Inflammatory macrophage treated with lipopolysaccharide for 1 hour (primary cell): ENCODE measurements at regions not wholly inside any gene's neighbourhood (a gene's known extent, or its start where the extent isn't known, plus 50 kb on each side); places are given as distances from the start of the nearest gene placed in this dataset.
"Not testable (repeated sequence)": the region's sequence is repeated elsewhere in the genome, so short reads cannot be mapped to it uniquely, and the experiment has no call there.

Experiments used
- DNase-seq, 2 donors: peaks; one replicate each; pipeline ENCODE4 v3.0.0-alpha.2; 2020 to 2022

DNA sequence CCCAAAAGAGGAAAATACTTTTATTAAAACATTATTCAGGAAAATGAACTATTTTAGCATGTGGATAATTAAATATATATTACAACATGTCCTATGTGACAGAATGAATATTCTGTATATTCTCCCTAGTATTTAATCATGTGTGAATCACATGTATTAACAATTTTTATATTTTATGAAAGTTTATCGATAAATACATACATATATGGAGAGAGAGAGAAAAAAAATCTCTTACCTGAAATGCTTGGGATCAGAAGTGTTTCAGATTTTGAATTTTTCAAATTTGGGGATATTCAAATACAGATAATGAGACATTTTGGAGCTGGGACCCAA is 228.6 kb upstream of the RBBP8 start:
- no peak for DNase-seq

DNA sequence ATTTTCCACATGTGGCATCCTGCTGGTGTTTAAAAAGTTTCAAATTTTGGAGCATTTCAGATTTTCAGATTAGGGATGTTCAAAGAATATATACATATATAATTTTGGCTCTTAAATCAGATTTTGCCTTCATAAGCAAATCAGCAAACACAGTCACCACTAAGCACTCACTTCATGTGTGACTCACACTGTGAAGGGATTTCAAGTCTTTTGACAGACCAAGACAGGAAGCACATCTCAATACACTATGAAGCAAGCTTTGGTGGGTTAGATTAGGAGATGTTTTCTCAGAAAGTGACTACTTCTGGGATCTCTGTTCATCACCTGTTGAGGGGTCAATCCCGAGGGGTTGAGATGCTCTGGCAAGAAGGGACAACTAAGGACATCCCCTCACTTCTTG is 227.8 kb upstream of the RBBP8 start:
- peak; percentile 13 to 14 for DNase-seq

DNA sequence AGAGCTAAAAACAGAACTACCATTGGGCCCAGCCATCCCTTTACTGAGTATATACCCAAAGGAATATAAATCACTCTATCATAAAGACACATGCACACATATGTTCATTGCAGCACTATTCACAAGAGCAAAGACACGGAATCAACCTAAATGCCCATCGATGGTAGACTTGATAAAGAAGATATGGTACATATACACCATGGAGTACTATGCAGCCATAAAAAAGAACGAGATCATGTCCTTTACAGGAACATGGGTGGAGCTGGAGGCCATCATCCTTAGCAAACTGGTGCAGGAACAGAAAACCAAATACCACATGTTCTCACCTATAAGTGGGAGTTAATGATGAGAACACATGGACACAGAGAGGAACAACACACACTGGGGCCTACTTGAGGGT is 227.1 kb upstream of the RBBP8 start:
- not testable (repeated sequence) for DNase-seq

DNA sequence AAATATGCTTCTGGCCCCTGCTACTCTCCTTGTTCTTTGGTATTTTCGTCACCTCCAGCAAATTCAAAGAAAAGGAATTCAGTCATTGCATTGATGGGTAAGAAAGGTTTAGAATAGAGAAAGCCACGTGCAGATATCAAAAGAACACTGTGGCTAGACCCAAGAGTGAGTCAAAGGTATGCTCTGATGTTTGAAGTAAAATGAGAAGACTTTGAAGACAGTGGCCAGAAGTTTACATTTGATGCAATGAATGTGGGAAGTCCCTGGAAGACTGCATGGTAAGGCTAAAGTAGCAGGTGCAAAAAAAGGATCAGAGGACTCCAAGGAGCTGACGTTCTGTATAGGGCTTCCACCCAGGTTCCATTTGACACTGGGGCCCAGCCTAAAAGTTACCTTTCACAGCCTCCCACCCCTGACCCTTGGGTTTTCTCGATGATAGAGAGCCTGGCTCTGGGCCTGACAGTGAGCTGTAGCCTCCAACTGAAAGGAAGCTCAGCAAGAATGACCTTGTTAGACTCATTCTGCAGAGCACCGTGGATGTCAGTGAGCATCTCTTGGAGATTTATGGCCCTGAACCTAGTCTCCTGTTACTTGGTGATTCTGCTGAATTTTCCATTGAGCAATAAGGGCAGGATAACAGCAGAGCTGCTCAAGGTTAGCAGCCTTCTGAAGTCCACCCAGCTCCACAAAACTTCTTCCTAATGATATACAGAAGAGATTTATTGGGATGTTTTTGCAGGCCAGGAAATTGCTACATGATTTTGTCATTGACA is 223.7 kb upstream of the RBBP8 start:
- DNase-seq = no peak

DNA sequence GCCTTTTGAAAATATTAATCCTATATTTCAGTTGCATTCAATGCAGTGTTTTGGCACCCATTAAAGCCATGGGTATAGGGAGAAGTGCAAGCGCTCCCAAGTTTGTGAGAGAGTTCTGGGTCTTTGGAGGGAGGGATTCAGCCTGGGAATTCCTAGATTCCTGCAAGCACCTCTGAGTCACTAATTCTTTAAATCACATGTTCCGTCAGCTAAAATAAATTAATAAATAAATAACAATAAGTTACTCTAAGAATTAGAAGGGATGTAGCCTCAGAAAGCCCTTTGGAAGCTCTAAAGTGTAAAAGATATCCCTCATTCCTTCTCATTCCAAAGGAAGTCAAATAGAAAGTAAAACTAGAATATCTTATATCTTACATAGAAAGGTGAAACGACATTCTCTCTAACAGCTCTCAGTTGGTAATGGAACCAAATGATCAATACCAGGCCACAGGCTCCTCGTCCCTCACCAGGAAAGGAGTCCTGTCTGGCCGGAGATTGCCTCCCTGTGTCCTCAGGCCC is 222.4 kb upstream of the RBBP8 start:
- no peak for DNase-seq

DNA sequence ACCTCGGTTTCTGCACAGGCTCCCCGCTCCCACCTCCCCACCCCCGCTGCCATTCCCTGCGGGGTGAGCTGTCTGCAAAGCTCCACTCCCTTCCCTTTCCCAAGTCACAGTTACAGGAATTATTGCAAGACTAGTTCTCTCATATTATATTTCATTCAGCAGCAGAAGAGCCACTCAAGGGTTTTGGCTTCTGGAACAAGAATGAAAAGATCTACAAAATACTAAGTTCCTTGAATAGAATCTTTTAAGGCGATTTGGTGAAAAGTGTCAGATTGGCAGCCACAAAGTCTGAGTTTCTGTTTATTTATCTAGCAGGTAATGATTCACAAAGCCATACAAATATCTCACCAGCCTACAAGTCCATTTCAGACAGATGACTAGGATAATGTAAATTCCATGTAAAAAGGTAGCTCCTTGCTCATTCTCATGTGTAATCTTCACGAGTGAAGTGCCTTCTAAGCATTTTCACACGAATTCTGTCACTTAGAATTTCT is 221.9 kb upstream of the RBBP8 start:
- DNase-seq = no peak

DNA sequence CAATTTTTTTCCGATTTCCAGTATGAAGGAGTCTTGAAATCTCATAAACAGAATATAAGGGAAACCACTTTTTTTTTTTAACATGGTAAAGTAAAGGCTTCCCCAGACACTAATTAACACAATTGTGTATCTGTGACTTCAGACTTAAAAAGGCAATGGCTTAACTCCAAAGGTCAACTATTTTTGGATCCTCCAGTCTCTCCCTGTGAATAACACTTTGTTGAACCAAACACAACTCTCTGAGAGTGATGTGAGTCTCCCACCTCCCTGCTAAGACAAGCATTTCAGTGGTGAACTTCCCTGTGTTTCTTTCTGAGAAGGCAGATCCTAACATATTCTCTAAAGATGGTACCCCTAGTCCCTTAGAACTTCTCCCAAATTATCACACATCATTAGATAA is 219.6 kb upstream of the RBBP8 start:
- no peak for DNase-seq

DNA sequence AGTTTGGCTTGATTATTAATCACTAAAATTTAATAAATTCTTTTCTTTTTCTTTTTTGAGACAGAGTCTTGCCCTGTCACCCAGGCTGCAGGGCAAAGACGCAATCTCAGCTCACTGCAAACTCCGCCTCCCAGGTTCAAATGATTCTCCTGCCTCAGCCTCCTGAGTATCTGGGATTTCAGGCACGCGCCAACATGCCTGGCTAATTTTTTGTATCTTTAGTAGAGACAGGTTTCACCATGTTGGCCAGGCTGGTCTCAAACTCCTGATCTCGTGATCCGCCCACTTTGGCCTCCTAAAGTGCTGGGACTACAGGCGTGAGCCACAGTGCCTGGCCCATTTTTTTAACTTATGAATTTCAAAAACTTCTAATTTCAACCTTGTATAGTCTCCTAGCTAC is 215.6 kb upstream of the RBBP8 start:
- DNase-seq = not testable (repeated sequence)

DNA sequence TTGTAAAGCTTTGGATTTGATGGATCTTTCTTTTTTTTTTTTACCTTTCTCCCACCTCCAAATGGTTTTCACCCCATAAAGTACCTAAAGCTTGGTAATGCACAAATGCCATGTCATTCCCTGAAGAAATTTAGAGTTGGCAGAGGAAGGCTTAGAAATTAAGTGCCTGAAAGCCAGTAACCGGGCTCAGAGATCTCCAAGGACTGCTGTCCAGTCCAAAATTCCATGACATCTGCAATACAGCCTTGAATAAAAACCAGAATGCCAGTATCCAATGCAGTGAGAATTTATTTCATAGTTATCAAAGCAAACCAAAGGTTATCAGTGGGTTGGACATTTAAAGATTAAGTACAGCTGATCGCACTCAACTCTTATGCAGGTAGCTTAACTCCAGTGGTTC is 209.9 kb upstream of the RBBP8 start:
- no peak for DNase-seq

DNA sequence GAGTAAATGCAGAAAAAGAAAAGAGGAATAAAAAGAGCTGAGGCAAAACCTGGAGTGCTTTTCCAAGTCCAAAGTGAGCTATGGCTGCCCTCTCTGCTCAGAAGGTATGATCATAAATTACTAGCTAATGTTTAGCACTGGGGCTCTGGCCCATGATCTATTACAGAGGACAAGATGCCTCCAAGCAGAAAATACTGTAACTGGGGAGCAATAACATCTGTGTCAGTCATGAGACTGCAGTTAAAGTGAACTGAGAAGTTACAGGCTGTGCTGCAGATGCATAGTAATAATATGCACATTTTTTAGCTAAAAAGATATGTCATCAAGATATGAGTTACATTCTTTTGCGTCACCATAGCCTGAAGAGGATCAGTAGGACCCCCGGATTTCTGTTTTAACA is 209.4 kb upstream of the RBBP8 start:
- no peak for DNase-seq

DNA sequence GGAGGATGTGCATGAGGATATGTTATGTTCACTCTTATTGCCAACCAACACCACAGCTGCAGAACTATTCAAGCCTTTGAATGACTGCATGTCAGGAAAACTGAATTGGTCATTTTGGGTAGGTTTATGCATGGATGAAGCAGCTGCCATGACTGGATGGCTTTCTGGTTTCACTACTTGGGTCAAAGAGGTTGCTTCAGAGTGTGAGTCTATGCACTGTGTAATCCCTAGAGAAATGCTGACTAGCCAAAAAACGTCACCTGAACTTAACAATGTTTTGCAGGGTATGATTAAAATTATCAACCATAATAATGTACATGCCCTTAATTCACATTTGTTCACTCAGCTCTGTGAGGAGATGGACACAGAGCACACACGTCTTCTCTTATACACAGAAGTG is 206.7 kb upstream of the RBBP8 start:
- DNase-seq = no peak

DNA sequence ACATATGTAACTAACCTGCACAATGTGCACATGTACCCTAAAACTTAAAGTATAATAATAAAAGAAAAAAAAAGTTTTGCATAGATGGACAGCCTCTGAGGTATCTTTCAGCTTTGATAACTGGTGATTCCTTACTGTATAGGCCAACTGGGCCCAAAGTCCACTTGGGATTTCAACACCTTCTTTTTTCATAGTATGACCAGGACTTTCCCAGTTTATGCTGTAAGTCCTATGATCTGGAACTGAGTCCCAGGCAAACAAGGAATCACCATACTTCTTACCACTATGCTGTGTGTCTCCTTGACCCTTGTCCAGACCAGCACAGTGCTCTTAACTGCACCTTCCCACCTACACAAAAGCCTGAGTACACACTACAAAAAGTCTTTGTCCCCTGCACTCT is 205.1 kb upstream of the RBBP8 start:
- no peak for DNase-seq

DNA sequence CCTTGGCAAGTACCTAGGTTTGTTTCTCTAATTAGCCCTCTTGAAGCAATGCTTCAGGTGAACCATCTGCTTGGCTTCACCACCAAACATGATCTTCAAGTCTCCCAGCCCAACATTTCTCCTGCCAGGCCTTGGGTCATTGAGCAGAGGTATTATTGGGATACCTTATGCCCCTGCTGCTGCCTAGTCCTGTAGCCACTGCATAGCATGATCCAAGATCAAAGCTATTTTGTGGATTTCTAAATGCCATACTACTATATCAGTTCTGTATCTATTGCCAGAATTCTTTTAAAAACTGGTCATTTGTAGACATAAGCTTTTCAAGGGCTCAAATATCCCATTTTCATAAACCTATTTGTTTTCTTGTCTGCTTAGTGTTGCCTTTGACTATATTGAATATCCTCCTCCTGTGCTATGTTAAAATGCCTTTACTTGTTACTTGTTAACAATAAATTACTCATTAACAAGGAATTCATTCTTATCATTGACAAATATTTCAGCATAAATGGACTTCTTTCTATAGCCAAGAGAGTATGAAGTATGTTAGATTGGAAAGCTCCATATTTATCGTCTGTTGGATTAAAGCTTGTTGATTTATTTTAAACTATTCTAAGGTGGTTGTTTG is 204.5 kb upstream of the RBBP8 start:
- DNase-seq = no peak

DNA sequence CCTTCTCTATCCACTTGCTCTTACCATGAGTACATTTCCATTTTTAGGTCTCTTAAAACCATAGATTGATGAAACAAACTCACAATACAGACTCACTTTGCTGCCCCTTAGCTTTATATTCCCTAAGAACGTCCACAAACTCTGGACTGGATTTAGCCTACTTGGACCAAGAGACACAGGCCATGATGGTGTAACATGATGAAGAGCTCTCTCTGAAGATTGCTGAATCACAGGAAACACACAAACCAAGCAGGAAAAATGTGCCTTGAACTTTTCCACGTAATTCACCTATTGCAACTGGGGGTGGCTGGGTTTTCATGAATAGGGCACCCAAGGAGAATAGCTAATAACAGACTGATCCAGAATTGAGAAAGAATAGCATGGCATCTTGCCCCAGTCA is 201.7 kb upstream of the RBBP8 start:
- DNase-seq = no peak

DNA sequence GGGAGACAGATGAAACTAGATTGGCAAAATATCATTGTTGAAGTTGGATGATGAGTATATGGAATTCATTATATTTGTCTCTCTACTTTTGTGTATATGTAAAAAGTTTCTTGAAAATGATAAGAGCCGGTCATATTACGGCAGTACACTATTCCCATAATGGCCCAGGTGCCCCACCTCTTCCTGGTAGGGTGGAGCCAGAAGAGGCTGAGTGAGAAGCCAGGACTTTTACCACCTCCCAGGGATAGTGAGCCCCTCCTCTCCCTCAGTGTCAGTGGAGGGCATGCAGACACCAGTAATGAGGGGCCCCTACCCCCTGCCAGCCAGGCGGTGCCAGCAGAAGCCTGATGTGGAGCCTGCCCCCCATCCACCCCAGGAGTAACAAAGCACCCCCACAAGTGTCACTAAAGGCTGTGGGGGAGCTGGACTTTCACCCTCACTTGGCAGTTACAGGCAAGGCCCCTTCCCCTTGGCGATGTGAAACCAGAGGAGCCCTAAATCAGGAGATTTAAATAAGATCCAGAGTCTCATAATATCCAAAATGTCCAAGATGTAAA is 198.9 kb upstream of the RBBP8 start:
- DNase-seq = no peak

DNA sequence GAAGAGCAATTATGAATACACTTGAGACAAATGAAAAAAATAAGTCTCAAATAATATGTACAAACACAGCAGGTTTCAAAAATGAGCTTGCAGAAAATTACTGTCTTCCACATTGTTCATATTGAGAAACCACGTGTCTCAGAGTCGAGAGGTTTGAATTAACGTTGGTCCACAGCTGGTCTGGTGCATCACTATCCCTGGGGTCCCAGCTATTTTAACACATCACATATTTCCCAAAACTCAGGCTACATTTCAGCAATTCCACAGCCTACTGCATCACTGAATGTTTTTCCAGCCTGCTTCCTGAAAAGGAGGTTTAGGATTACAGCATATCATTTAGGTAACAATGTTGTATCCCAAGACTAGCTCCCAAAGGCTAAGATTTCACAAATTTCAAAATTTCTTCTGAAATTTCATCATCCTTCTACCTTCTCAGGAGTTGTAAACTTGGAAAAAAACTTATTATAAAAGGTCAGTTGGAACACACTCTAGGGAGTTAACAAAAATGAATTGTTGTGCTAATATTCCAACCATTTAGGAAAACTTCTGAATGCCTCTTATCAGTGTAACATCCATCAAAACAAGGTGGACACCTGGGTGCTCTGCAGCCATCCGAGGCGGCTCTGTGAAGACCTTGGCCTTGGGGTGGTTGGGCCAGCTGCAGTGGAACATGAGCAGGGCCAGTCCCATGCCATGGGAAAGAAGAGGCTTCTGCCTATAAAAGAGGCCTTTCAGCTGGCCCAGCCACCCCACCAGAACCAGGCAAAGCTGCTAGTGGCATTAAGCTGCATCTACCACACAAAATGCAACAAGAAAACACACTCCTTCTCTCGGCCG is 198.1 kb upstream of the RBBP8 start:
- no peak for DNase-seq

DNA sequence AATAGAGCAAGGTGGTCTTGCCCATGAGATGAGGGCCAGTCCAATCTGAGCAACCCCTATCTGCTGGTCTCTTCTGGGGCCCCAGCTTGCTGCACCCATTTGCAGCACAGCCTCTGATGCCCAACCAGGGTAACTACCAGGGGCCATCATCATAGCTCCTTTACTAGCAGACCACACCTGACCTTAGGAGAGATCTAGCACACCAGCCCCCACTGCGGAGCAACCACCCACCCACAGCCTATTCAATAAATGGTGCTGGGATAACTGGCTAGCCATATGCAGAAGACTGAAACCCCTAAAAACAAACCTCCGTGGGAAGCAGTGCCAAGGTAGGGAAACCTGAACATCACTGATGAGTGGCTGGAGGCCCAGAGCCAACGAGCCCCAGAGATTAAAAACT is 196.1 kb upstream of the RBBP8 start:
- no peak for DNase-seq

DNA sequence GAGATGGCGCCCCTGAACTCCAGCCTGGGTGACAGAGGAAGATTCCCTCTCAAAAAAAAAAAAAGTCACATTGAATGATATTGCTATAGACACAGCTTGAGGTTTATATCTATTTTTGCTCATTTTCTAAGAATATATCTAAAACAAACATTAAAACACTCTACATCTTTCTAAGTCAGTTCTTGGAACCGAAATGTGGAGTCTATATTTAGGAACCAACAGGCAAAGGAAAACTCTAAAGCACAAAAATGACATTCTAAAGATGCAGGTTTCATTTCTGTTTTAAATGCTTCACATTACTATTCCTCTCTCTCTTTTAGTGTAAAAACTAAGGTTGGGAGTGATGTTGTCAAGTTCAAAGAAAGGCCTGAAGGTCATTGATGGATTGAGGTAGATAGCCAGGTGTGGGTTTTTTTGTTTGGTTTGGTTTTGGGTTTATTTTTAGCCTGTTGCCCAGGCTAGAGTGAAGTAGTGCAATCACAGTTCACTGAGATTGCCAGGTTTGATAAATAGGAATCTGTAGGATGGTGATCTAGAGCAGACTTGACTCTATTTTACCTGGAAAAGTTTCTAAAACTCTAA is 194.0 kb upstream of the RBBP8 start:
- no peak for DNase-seq

DNA sequence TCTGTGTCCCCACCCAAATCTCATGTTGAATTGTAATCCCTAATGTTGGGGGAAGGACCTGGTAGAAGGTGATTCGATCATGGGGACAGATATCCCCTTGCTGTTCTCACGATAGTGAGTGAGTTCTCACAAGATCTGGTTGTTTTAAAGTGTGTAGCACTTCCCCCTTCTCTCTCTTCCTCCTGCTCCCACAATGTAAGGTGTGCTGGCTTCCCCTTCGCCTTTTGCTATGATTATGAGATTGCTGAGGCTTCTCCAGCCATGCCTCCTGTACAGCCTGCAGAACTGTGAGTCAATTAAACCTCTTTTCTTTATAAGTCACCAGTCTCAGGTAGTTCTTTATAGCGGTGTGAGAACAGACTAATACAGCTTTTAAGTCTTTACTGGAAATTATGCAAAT is 193.3 kb upstream of the RBBP8 start:
- no peak for DNase-seq

DNA sequence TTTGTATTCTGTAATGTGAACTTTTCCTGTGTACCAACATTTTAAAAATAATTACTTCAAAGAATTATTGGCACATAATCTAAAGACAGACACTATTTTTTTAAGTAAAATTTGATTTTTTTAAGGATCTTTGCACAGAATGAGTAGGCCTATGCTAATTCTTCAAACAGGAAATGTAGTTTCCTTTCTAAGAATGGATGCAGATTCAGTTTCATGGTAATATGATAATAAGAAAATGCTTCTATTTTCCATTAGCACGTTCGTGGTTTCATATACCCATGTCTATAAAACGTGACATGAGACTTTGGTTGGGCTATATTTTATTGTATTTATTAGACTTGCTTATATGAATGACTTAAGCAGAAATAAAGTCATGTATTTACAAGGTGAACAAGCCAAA is 191.8 kb upstream of the RBBP8 start:
- DNase-seq = no peak

DNA sequence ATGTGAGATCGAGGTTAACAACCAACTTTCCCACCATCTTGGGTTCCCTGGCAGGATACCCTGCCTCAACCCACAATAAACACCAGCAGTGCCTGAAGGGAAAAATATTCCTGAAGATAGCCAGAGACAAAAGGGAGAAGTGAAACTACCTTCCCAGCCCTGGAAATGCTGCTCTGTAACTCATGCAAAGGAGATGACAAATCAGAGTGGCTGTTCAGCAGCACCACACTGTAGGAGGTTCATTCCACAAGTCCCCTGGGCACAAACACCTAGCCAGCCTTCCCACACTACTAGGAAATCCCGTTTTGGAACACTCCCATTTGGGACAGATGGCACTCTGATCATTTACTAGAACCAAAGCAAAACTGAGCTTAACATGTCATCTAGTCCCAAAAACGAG is 190.7 kb upstream of the RBBP8 start:
- DNase-seq = no peak

DNA sequence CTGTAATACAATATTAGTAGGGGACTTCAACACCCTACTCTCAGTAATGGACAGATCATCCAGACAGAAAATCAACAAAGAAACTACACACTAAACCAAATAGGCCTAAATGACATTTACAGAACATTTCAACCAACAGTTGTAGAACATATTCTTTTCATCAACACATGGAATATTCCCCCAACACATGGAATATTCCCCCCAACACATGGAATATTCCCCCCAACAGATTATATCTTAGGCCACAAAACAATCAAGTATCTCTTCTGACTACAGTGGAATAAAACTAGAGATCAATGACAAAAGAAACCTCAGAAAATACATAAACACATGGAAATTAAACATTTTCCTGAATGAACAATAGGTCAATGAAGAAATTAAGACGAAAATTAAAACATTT is 187.2 kb upstream of the RBBP8 start:
- no peak for DNase-seq

DNA sequence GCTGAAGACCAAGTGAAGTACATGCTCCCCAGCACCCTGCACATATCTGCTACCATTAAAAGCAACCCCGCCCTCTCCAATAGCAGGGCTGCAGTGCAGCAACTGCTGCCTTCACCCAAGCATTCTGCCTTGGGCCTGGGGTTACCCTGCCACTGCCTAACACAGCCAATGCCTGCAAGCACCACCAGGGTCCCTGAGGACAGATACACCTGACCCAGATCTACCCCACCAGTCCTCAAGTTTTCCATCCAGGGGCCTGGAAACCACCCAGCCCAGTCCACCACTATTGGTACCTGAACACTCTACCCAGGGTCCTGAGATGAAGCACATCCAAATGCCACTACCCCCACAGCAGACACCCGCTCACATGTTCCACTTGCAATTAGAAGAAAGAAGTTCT is 181.1 kb upstream of the RBBP8 start:
- no peak for DNase-seq
